HG03066 (cell line): ENCODE measurements at regions not wholly inside any gene's neighbourhood (a gene's known extent, or its start where the extent isn't known, plus 50 kb on each side); places are given as distances from the start of the nearest gene placed in this dataset.
"Not testable (repeated sequence)": the region's sequence is repeated elsewhere in the genome, so short reads cannot be mapped to it uniquely, and the experiment has no call there.

Experiments used
- ATAC-seq: cut with Tn5 transposase; IDR thresholded peaks from one replicate; pipeline ENCODE4 v1.9.1; 2021; ENCODE audit warnings: low read depth; ENCODE audit not compliant: unreplicated experiment

DNA sequence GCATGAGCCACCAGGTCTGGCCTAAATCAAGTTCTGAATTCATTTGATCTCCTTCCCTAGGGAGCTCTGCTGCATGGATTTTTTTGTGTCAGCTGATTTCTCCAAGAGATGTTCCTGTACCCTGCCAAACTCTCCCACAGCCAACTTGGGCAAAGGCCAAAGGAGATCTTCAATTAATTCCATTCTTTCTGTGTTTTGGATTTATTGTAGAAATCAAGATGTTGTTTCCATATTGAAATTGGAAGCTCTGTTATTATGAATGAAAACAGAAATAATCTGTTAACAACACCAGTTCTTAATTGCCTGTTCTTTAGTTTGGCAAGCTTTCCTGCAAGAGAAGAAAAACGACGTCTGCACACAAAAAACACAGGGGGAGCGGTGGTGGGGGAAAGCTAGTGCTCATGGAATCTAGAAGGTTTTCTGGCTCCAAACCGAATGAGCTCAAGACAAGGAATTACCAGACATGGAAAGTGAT is 86.5 kb upstream of the ABCC4 start:
- ATAC-seq = no peak

DNA sequence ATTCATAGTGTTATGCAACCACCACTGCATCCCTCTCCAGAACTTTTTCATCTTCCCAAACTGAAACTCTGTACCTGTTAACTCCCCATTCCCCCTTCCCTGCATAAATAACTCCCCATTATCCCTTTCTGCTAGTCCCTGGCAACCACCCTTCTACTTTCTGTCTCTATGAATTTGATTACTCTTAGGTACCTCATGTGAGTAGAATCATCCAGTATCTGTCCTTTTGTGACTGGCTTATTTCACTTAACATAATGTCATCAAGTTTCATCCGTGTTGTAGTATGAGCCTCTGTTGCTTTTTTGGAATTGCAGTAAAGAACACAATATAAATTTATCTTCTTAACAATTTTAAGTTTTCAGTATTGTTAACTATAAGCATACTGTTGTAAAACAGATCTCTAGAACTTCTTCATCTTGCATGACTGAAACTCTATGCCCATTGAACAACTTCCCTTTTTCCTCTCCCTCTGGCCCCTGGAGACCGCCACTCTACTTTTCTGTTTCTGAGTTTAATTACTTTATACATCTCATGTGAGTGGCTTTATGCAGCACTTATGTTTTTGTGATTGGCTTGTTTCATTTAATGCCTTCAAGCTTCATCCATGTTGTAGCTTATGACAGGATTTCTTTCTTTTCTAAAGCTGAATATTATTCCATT is 87.3 kb upstream of the ABCC4 start:
- no peak for ATAC-seq

- ATAC-seq = no peak
Observed at GRCh38 chr13:95391362-95391761, 90.1 kb upstream of the ABCC4 start.

- no peak for ATAC-seq
Observed at GRCh38 chr13:95391785-95392184, 90.5 kb upstream of the ABCC4 start.

- ATAC-seq = no peak
Observed at GRCh38 chr13:95392597-95392996, 91.3 kb upstream of the ABCC4 start.

DNA sequence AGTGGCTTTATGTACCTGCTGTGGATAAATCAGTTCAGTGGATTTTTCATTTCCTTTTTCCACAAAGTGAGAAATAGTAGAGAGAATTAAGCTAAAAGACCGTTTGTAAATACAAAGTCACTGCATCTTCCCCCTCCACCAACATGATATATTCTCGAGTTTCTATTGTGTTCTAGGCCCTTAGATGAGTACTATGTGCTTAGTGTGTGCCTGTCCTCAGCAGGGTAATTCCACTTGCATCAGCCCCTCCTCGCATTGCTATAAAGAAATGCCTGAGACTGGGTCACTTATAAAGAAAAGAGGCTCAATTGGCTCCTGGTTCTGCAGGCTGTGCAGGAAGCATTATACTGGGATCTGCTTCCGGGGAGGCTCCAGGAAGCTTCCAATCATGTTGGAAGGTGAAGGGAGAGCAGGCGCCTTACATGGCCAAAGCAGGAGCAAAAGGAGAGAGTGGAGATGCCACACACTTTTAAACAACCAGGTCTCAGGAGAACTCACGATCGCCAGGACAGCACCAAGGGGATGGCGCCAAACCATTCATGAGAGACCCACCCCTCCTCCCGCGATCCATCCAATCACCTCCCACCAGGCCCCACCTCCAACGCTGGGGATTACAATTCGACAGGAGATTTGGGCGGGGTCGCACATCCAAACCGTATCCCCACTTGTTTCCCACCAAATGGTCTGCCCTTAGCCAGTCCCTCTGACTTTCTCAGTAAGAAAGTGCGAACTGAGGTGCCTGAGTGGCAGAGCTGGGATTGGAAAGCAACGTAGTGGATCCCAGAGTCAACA is 102.3 kb upstream of the ABCC4 start:
- ATAC-seq = peak; percentile 32

DNA sequence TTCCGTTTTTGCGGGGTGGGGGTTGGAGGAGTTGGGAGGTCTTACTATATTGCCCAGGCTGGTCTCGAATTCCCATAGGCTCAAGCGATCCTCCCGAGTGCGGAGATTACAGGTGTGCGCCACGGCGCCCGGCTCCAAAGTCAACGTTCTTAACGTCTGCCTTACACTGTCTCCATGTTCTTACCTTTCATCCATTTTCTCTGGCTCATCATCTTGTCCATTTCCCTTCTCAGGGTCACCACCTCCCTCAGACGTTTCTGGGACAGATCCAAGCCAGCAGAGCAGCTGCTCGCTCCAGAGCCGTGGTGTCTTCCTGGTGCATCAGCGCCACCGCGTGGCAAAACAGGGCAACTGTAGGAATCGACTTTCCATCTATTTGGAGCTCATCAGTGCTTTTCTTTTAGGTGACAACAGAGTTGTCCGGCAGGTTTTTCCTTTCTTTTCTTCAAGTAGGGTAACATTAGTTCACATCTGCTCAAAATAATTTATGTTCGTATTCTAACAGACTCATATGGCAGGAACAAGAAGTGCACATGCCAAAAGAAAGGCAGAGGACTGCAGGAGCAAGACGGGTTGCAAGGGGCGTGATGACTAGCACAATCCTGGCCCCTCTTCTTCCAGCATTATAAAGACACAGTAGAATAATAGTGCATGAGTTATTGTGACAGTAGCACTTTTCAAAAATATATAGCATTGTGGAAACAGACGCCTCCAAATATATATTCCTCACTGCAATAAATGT is 103.1 kb upstream of the ABCC4 start:
- ATAC-seq = peak; percentile 93

GRCh38 chr13:95406176-95406575 is 104.9 kb upstream of the ABCC4 start:
- no peak for ATAC-seq

GRCh38 chr13:95411428-95412040 is 110.3 kb upstream of the ABCC4 start:
- ATAC-seq = no peak

- ATAC-seq = no peak
Observed at GRCh38 chr13:95418946-95419345, 117.7 kb upstream of the ABCC4 start.

DNA sequence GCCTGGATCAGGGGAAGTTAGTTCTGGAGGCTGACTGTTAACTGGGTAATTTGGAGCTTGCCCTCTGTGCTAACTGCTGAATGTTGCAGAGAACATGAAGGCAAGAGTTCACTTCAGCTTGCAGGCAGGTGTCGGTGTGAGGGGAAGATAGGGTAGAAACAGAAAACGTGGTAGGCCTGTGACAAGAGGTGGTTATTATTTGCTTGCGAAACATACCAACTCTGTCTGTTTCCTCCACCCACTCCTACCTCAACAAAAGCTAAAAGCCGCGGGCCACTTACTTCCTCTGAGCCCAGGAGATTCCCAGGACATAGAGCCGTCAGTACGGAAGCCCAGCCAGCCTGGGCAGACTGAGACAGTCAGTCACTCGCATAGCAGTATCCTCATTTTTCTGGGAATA is 119.2 kb upstream of the ABCC4 start:
- no peak for ATAC-seq

- no peak for ATAC-seq
Observed at GRCh38 chr13:95426631-95427030, 125.4 kb upstream of the ABCC4 start.

- ATAC-seq = not testable (repeated sequence)
Observed at GRCh38 chr13:95430525-95430924, 122.0 kb upstream of the CLDN10 start.

DNA sequence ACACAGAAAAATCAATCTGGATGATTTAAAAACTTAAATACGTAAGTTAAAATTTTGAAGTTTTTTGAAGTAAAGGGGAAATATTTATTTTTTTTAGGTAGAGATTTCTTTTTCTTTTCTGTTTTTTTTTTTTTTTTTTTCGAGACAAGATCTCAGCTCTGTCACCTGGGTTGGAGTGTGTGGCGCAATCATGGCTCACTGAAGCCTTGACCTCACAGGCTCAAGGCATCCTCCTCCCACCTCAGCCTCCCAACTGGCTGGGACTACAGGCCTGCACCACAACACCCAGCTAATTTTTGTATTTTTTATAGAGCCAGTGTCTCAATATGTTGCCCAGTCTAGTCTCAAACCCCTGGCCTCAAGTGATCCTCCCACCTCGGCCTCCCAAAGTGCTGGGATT is 120.4 kb upstream of the CLDN10 start:
- ATAC-seq = no peak

- no peak for ATAC-seq
Observed at GRCh38 chr13:95433537-95433936, 119.0 kb upstream of the CLDN10 start.

DNA sequence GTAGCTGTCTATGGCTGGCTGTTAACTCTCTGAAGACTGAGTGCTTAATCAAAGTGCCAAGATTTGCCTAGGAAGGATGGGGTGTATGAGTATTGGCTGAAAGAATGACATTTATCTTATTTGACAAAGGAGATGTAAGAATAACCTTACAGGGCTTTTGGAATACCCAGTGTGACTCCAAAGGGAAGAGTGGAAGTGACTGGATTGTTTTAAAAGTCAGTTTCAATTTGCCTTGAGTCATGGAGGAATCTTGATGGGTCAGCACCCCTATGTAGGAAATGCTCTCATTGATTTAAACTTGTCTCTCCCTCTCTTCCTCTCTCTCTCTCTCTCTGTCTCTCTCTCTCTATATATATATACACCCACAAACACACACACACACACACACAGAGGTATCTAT is 118.4 kb upstream of the CLDN10 start:
- no peak for ATAC-seq

- ATAC-seq = no peak
Observed at GRCh38 chr13:95437561-95437960, 115.0 kb upstream of the CLDN10 start.

DNA sequence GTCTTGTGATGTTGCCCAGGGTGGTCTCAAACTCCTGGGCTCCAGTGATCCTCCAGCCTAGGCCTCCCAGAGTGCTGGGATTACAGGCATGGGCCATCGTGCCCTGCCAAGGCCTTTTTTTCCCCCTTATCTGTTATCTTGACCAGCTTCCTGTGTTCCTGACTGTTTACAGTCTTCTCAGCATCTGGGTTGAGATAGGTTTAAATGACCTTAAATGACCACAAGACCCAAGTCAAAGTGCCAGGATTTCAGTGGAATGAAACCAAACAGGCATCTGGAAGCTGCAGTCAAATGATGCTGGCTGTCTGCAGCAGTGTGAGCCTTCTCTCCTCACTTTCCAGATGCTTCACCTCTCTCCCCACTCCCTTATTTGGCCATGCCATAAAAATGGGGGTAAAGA is 114.2 kb upstream of the CLDN10 start:
- no peak for ATAC-seq

DNA sequence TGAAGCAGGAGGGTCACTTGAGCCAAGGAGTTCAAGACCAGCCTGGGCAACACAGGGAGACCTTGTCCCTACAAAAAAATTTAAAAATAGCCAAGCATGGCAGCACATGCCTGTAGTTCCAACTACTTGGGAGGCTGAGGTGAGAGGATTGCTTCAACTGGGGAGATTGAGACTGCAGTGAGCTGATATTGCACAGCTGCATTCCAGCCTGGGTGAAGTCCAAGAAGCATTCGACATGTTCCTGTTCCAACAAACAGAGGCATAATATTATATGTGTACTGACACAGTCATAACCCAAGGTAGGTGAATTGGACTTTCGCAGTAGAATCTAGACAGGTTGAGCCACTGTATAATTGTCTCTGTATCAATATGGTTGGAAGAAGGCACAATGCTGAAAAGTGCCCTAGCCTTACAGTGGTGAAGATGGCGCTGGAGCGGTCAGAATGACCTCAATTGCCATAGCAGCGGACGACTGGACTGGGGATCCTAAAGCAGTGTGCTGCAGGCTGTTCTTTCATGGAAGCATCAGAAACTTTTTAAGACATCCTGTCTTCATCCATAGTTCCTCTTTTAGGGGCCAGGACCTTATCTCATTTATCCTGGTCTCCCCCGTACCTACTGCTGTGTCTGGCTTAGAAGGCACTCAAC is 112.0 kb upstream of the CLDN10 start:
- no peak for ATAC-seq

DNA sequence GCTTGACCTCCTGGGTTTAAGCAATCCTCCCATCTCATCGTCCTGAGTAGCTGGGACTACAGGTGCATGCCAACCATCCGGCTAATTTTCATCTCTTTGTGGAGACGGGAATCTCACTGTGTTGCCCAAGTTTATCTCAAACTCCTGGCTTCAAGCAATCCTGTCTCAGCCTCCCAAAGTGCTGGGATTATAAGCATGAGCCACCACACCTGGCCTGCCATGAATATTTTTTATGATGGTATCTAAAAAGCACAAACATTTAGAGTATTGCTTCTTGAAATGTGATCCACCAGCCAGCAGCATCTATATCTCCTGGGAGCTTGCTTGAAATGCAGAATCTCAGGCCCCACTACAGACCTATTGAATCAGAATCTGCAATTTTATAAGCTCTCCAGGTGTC is 111.2 kb upstream of the CLDN10 start:
- no peak for ATAC-seq
